ENCODE measurements at regions not wholly inside any gene's neighbourhood (a gene's known extent, or its start where the extent isn't known, plus 50 kb on each side); places are given as distances from the start of the nearest gene placed in this dataset.

- TF ChIP-seq EZH2 (IDR thresholded peaks at IDR 0.05; ENCODE audit: insufficient read depth, poor library complexity, severe bottlenecking) (no peak), EZH2phosphoT487 (IDR thresholded peaks at IDR 0.05; ENCODE audit: insufficient read depth, low read depth) (no peak)
These were observed 56.0 kb upstream of the MGAT4C start for GRCh38 chr12:86312232-86312631.
